Nephron (organoid): ENCODE measurements at regions not wholly inside any gene's neighbourhood (a gene's known extent, or its start where the extent isn't known, plus 50 kb on each side); places are given as distances from the start of the nearest gene placed in this dataset.

Experiments used
- H3K27ac Mint-ChIP-seq, 3 experiments: 2 replicates each; pipeline ENCODE4 v1.8.0; 2020; ENCODE audit warnings: mixed read lengths in 3 of 3, mild to moderate bottlenecking in 2 of 3, moderate library complexity in 1 of 3
- H3K27me3 Mint-ChIP-seq: 2 replicates; pipeline ENCODE4 v1.8.0; 2021; ENCODE audit warnings: low read depth, mild to moderate bottlenecking, moderate library complexity, mixed read lengths
- H3K36me3 Mint-ChIP-seq: 2 replicates; pipeline ENCODE4 v1.8.0; 2020; ENCODE audit warnings: low read depth, mixed read lengths
- H3K4me1 Mint-ChIP-seq: 2 replicates; pipeline ENCODE4 v1.8.0; 2020; ENCODE audit warnings: mixed read lengths
- H3K4me3 Mint-ChIP-seq, 3 experiments: 2 replicates each; pipeline ENCODE4 v1.8.0; 2020; ENCODE audit warnings: mild to moderate bottlenecking in 3 of 3, mixed read lengths in 3 of 3, moderate library complexity in 2 of 3
- H3K9me3 Mint-ChIP-seq: 2 replicates; pipeline ENCODE4 v1.8.0; 2020; ENCODE audit warnings: mixed read lengths
- TF ChIP-seq, protein P1 (sequence below), 3 experiments: fragments of 200-600 bp; sonication (generic); IDR thresholded peaks; one replicate each; pipeline ENCODE4 v1.5.0; 2021; ENCODE audit warnings: antibody characterized with exemption in 3 of 3; ENCODE audit not compliant: unreplicated experiment in 3 of 3

DNA sequence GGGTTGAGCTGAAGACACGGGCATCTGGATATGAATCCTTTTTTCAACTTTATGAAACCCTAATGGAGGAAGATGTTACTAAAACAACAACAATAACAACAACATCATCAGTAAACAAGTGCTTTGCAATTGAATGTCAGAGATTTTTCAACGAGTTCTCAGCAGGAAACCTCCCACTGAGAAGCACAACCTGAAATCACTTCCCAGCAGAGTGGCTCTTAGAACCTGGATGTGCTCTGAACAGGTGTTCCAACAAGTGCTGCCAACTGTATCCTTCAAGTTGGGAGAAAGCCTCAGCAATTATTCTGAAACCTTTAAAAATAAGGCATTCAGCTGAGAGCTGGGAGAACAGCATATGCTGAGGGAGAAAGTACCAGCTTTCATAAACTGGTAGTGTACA, 1622.7 kb upstream of the CELF4 start:
- H3K27ac Mint-ChIP-seq: no peak overlapping the region
- H3K9me3 Mint-ChIP-seq: no peaks in the 10 kb centered on the region

DNA sequence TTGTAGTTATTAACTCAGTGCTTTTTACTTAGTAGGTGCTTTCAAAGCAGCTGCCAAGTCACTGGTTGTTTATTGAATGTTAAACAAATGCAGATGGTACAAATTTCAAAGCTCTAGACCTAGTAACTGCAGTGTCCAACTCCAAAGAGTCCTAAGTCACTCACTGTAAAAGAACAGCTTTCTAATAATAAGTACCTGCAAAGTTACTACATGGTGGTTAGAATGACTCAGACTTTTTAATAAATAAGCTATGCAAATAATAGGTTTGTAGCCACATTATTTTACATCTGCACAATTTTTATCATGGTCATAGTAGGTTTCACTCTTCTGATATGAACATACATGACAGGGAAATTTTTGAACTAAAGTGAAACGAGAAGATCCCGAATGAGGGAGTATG, 1620.4 kb upstream of the CELF4 start:
- Mint-ChIP-seq H3K9me3 (no peaks in the 10 kb centered on the region), H3K4me1 (no peaks in the 10 kb centered on the region), H3K36me3 (no peaks in the 10 kb centered on the region), H3K4me3 (no peak overlapping the region), H3K27ac (no peak overlapping the region), H3K27me3 (no peaks in the 10 kb centered on the region)
- TF ChIP-seq, protein P1, sequence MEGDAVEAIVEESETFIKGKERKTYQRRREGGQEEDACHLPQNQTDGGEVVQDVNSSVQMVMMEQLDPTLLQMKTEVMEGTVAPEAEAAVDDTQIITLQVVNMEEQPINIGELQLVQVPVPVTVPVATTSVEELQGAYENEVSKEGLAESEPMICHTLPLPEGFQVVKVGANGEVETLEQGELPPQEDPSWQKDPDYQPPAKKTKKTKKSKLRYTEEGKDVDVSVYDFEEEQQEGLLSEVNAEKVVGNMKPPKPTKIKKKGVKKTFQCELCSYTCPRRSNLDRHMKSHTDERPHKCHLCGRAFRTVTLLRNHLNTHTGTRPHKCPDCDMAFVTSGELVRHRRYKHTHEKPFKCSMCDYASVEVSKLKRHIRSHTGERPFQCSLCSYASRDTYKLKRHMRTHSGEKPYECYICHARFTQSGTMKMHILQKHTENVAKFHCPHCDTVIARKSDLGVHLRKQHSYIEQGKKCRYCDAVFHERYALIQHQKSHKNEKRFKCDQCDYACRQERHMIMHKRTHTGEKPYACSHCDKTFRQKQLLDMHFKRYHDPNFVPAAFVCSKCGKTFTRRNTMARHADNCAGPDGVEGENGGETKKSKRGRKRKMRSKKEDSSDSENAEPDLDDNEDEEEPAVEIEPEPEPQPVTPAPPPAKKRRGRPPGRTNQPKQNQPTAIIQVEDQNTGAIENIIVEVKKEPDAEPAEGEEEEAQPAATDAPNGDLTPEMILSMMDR (IDR thresholded peaks at IDR 0.05; ENCODE audit: unreplicated experiment in 3 of 3): no peak

More for the DNA sequence above, 1622.7 kb upstream of the CELF4 start:
- no peaks in the 10 kb centered on the region for H3K4me1 Mint-ChIP-seq
- H3K36me3 Mint-ChIP-seq: no peaks in the 10 kb centered on the region
- TF ChIP-seq, protein P1 (IDR thresholded peaks at IDR 0.05; ENCODE audit: unreplicated experiment in 3 of 3): no peak
- H3K4me3 Mint-ChIP-seq: no peak overlapping the region
- H3K27me3 Mint-ChIP-seq: no peaks in the 10 kb centered on the region

DNA sequence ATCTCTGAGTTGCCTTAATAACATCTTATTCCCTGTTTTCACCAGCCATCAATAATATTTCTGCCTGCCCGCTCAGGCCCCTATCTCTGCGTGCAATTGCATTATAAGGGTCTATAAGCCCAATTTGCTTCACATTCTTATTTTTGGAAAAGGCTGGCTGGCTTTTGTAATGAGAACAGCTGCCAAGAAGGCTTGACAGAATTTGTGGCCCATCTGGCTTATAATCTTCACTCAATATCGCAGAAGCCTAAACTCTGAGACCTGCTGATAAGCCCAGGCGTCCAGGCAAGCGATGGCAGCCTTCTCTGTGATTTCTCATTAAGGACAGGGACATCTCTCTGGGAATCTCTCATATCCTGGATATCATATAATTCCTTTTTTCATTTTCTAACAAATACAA, 1618.6 kb upstream of the CELF4 start:
- Mint-ChIP-seq H3K27me3 (no peaks in the 10 kb centered on the region), H3K4me1 (no peaks in the 10 kb centered on the region), H3K4me3 (no peak overlapping the region), H3K9me3 (peaks cover 3% of the 10 kb centered on the region), H3K36me3 (no peaks in the 10 kb centered on the region), H3K27ac (no peak overlapping the region)
- TF ChIP-seq, protein P1 (IDR thresholded peaks at IDR 0.05; ENCODE audit: unreplicated experiment in 3 of 3): no peak

DNA sequence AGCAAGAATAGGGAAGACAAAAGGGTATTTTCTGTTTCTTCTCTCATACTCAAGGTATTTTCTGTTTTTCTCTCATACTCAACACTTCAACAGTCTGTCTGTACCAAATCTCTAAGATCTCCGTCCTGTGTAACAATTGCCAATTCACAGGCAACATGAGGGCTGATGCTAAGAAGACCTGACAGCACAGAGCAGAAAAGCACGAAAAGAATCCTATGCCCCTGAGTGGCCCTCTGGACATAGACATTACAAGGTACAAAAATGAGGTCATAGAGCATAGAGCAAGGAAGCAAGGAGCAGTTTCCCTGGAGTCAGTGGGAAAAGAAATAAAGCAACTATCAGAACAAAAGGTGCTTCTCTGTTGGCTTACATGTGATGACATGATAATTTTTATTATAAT, 1612.6 kb upstream of the CELF4 start:
- Mint-ChIP-seq H3K27me3 (no peaks in the 10 kb centered on the region), H3K4me3 (no peak overlapping the region), H3K4me1 (no peaks in the 10 kb centered on the region), H3K9me3 (peaks cover 3% of the 10 kb centered on the region), H3K36me3 (peaks cover 4% of the 10 kb centered on the region), H3K27ac (no peak overlapping the region)
- TF ChIP-seq, protein P1 (IDR thresholded peaks at IDR 0.05; ENCODE audit: unreplicated experiment in 3 of 3): no peak

DNA sequence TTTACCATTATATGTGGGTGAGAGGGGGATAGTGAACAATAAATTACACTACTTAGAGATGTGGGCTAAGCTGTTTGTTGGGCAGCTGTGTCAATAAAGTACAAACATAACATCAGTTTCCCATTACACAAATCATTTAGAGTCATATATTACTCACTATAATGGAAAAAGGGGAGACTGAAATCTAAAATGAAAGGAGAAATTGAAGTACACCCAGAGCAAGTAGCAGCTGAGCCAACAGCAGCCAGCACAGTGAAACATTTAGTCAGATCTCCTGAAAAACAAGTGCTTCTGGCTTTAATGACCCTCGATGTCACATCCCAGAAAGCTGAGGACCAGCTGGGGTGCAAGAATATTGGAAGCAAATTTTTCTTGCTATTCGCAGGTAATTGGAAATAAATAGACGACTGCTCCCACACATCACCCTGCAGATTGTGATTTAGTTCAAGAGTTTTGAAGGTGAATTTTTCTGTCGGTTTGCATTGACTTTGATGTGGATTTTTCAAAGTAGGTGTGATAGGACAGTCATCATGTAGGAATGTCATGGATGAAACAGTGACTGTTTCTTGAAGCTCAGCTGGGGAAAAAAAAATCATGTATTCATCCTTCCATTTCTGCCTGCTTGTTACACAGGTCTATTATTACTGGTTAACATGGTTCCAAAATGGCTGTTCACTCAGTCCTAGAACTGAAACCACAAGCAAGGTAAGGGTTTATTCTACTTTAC, 1607.3 kb upstream of the CELF4 start:
- Mint-ChIP-seq H3K9me3 (no peaks in the 10 kb centered on the region), H3K4me3 (no peak overlapping the region), H3K27me3 (no peaks in the 10 kb centered on the region), H3K4me1 (no peaks in the 10 kb centered on the region), H3K27ac (no peak overlapping the region), H3K36me3 (peaks cover 4% of the 10 kb centered on the region)
- TF ChIP-seq, protein P1 (IDR thresholded peaks at IDR 0.05; ENCODE audit: unreplicated experiment in 3 of 3): no peak

DNA sequence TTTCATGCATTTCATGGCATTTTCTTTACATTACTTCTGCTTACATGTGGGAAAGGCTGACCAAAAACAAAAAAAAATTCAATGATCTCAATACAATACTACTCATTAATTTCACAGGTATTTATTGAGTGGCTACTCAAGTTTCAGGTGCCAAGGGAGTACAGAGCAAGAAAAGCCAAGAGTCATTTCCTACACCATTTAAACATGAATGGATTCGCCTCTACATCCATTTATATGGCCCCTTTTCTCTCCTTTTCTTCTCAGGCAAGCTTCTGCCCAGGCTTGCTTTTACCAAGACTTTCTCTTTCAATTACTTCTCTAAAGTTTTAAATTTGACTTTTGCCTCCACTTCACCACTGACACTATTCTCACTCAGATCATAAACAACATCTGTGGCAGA, 1603.1 kb upstream of the CELF4 start:
- no peaks in the 10 kb centered on the region for H3K36me3 Mint-ChIP-seq
- TF ChIP-seq, protein P1 (IDR thresholded peaks at IDR 0.05; ENCODE audit: unreplicated experiment in 3 of 3): no peak
- no peaks in the 10 kb centered on the region for H3K4me1 Mint-ChIP-seq
- H3K27ac Mint-ChIP-seq: no peak overlapping the region
- H3K27me3 Mint-ChIP-seq: no peaks in the 10 kb centered on the region
- no peaks in the 10 kb centered on the region for H3K9me3 Mint-ChIP-seq
- no peak overlapping the region for H3K4me3 Mint-ChIP-seq
